ENCODE measurements at regions not wholly inside any gene's neighbourhood (a gene's known extent, or its start where the extent isn't known, plus 50 kb on each side); places are given as distances from the start of the nearest gene placed in this dataset.

- TF ChIP-seq CTCF (IDR thresholded peaks at IDR 0.05; ENCODE audit: low read depth, low read length, missing input control) (no peak), REST (IDR thresholded peaks at IDR 0.05) (no peak), SP1 (IDR thresholded peaks at IDR 0.05) (no peak), RXRA (IDR thresholded peaks at IDR 0.05) (no peak), EGR1 (IDR thresholded peaks at IDR 0.05; ENCODE audit: low read depth in 2 of 2) (no peak), FOXA1 (IDR thresholded peaks at IDR 0.05) (no peak), YY1 (IDR thresholded peaks at IDR 0.05) (no peak), MAX (IDR thresholded peaks at IDR 0.05) (no peak), JUND (IDR thresholded peaks at IDR 0.05) (no peak)
Measured at GRCh38 chr20:51889466-51889865, 87.1 kb upstream of the SALL4 start.

Measured in liver (tissue), 3 donors.